ENCODE measurements at regions not wholly inside any gene's neighbourhood (a gene's known extent, or its start where the extent isn't known, plus 50 kb on each side); places are given as distances from the start of the nearest gene placed in this dataset.

DNA sequence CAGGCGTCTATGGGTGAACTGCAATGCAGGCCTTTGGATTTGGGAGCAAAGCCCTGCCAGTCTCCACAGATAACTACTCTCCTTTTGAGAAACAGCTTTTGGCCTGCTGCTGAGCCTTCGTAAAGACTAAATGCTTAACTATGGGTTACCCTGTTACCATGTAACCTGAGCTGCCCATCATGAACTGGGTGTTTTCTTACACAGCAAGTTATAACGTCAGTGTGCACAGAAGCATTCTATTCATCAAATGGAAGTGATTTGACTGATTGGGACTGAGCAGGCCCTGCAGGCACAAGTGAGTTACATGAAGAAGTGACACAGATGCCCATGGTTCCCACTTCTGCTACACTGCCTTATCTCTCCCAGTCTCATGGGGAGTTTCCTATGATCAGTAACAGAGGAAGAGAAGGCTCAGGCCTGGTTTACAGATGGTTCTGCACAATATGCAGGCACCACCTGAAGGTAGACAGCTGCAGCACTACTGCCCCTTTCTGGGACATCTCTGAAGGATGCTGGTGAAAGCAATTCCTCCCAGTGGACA is 319.1 kb downstream of the CD83 start:
- H3K27ac ChIP-seq, result no peak overlapping the region
- H3F3A ChIP-seq (ENCODE audit: insufficient read depth), result peaks cover 10% of the 10 kb centered on the region; the same call in 1 of the 2 replicates
- H3K4me1 ChIP-seq (ENCODE audit: insufficient read depth), result peaks cover 18% of the 10 kb centered on the region
- in situ Hi-C loops (cut with MboI), result no loop called here
- no peak overlapping the region for H3K4me3 ChIP-seq
- no peaks in the 10 kb centered on the region for H3K9me3 ChIP-seq (ENCODE audit: low read depth)
- H3K9ac ChIP-seq, result no peak overlapping the region
- no peaks in the 10 kb centered on the region for H3K27me3 ChIP-seq (replicated peaks; ENCODE audit: insufficient read depth)
- no peaks in the 10 kb centered on the region for H3K36me3 ChIP-seq (ENCODE audit: low read depth)
- no peak overlapping the region for H3K4me2 ChIP-seq (ENCODE audit: unreplicated experiment)
- WGBS, 2 experiments (ENCODE audit: low coverage in 1 of 2, low lambda C conversion rate in 2 of 2, missing lambda C conversion rate in 2 of 2), result 82 to 84% methylated on average over 3 of the region's 3 CpGs
- H2AFZ ChIP-seq, result no peak overlapping the region
- TF ChIP-seq EZH2 (IDR thresholded peaks at IDR 0.05; ENCODE audit: insufficient read depth, poor library complexity, severe bottlenecking), result no peak
- TF ChIP-seq EZH2phosphoT487 (IDR thresholded peaks at IDR 0.05; ENCODE audit: insufficient read depth, low read depth), result no peak
- DNase-seq, result no peak
- H3K9me2 ChIP-seq (ENCODE audit: insufficient read depth), result no peaks in the 10 kb centered on the region
- no peaks in the 10 kb centered on the region for H3K79me2 ChIP-seq (ENCODE audit: insufficient read depth)
- H4K20me1 ChIP-seq (ENCODE audit: insufficient read depth), result no peaks in the 10 kb centered on the region

DNA sequence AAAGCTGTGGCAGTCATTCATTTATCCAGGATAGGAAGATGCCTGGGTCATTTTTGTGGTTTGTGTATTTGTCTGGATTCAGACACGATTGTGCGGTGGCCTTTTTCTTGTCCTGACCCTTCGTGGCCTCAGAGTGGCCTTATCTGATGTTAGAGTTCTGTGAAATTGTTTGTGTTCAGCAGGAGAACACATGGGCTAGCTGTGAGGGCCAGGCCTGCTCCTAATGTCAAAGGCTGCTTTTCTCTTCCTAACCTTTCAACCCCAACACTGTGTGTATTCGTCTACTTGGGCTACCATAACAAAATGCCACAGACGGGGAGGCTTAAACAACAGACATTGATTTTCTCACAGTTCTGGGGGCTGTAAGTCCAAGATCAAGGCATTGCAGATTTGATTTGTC is 321.8 kb downstream of the CD83 start:
- Histone ChIP-seq H2AFZ (no peak overlapping the region), H3K9ac (no peak overlapping the region), H3K4me1 (ENCODE audit: insufficient read depth) (peaks cover 19% of the 10 kb centered on the region), H3K9me3 (ENCODE audit: low read depth) (no peaks in the 10 kb centered on the region), H3F3A (ENCODE audit: insufficient read depth) (peaks cover 10% of the 10 kb centered on the region; the same call in 1 of the 2 replicates), H3K27ac (no peak overlapping the region), H3K36me3 (ENCODE audit: low read depth) (no peaks in the 10 kb centered on the region), H4K20me1 (ENCODE audit: insufficient read depth) (no peaks in the 10 kb centered on the region), H3K79me2 (ENCODE audit: insufficient read depth) (no peaks in the 10 kb centered on the region), H3K4me2 (ENCODE audit: unreplicated experiment) (no peak overlapping the region), H3K4me3 (no peak overlapping the region), H3K9me2 (ENCODE audit: insufficient read depth) (no peaks in the 10 kb centered on the region), H3K27me3 (replicated peaks; ENCODE audit: insufficient read depth) (no peaks in the 10 kb centered on the region)
- TF ChIP-seq EZH2 (IDR thresholded peaks at IDR 0.05; ENCODE audit: insufficient read depth, poor library complexity, severe bottlenecking) (no peak), EZH2phosphoT487 (IDR thresholded peaks at IDR 0.05; ENCODE audit: insufficient read depth, low read depth) (no peak)
- no peak for DNase-seq
- in situ Hi-C loops (cut with MboI), result no loop called here
- WGBS, 2 experiments (ENCODE audit: low coverage in 1 of 2, low lambda C conversion rate in 2 of 2, missing lambda C conversion rate in 2 of 2), result 88 to 94% methylated on average over 5 of the region's 5 CpGs

DNA sequence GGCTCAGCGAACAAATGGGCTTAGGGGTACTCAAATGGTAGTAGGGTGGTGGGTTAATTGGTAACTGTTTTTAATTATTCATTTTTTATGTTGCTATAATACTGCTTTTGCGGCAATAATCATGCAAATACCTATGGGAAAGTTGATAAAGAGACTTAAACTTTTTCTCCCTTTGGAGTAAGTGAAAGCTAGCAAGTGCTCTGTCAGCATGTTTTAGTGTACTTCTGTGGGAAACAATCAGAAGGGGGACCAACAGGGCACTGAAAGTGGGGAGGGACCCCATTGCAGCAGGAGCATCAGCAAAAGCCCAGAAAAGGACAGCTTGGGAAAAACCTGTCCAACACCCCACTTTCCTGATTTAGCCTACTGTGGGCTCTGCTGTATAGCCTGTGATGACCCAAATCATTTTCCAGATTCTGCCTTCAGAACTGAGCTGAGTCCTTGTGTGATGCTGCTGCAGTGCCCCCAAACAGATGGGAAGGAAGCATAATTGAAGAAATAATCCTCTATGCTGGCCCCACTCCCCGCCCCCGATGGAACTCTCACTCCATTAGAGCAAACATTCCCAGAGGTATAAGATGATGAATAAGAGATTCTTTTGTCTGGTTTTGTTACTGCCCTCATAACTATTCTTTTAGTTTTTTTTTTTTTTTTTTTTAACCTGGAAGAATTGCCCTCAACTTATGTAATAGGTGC is 322.8 kb downstream of the CD83 start:
- Histone ChIP-seq H3K9ac (no peak overlapping the region), H3K4me2 (ENCODE audit: unreplicated experiment) (peak overlapping the region; percentile 62), H3K27ac (peak overlapping the region; percentile 16; the same call in 1 of the 2 replicates), H2AFZ (peak overlapping the region; percentile 32), H3K27me3 (replicated peaks; ENCODE audit: insufficient read depth) (no peaks in the 10 kb centered on the region), H3K9me2 (ENCODE audit: insufficient read depth) (no peaks in the 10 kb centered on the region), H3K9me3 (ENCODE audit: low read depth) (no peaks in the 10 kb centered on the region), H3K4me1 (ENCODE audit: insufficient read depth) (peaks cover 19% of the 10 kb centered on the region), H3K79me2 (ENCODE audit: insufficient read depth) (no peaks in the 10 kb centered on the region), H4K20me1 (ENCODE audit: insufficient read depth) (no peaks in the 10 kb centered on the region), H3F3A (ENCODE audit: insufficient read depth) (peaks cover 10% of the 10 kb centered on the region; the same call in 1 of the 2 replicates), H3K4me3 (peak overlapping the region; percentile 19; the same call in 1 of the 2 replicates), H3K36me3 (ENCODE audit: low read depth) (no peaks in the 10 kb centered on the region)
- peak; percentile 62 for DNase-seq
- in situ Hi-C loops (cut with MboI), result no loop called here
- TF ChIP-seq EZH2phosphoT487 (IDR thresholded peaks at IDR 0.05; ENCODE audit: insufficient read depth, low read depth) (no peak), EZH2 (IDR thresholded peaks at IDR 0.05; ENCODE audit: insufficient read depth, poor library complexity, severe bottlenecking) (no peak)
- WGBS, 2 experiments (ENCODE audit: low coverage in 1 of 2, low lambda C conversion rate in 2 of 2, missing lambda C conversion rate in 2 of 2), result 48 to 54% methylated on average over 4 of the region's 4 CpGs

DNA sequence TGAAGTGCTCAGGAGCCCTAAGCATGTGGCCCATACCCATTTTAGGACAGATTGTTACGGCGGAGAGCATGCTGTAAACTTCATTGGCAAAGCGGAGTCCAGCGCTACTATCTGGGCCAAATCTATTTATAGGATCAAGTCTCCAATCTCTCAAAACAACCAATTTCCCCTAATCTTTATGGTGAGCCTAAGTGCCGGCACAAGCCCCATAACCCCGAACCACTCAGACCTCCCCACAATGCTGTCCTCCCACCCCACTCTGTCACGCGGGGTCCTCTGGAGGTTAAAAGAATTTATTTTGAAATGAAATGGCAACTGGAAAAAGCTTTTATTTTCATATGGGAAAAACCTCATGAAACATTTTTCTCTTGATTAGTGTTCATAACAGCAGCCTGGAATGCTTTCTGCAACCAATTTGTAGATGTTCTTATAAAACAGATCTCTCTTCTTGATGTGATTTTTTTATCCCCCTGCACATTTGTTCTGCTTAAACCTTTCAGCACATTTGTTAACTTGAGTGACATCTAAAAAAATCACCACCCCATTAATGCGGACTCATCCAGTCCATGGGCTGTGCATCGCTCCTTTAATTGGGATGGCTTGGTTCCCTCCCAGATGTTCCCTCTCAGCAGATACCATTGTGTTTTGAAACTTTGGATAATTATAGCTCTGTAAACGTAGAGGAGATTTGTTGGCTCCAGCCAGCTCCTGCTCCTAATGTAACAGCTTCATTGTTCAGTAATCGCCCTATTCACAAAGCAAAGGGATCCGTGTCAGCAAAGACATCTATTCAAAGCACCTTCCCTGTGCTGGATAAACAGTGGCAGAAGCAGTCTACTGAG is 323.6 kb downstream of the CD83 start:
- Histone ChIP-seq H3K79me2 (ENCODE audit: insufficient read depth) (no peaks in the 10 kb centered on the region), H3K4me2 (ENCODE audit: unreplicated experiment) (peak overlapping the region; percentile 62), H3F3A (ENCODE audit: insufficient read depth) (peaks cover 10% of the 10 kb centered on the region; the same call in 1 of the 2 replicates), H3K27ac (peak overlapping the region; percentile 16; the same call in 1 of the 2 replicates), H3K9ac (0 out of 2 replicates have a peak overlapping the region, but pooled peaks have one; percentile 10), H3K4me3 (peak overlapping the region; percentile 19; the same call in 1 of the 2 replicates), H2AFZ (peak overlapping the region; percentile 32), H3K27me3 (replicated peaks; ENCODE audit: insufficient read depth) (no peaks in the 10 kb centered on the region), H3K4me1 (ENCODE audit: insufficient read depth) (peaks cover 19% of the 10 kb centered on the region), H3K36me3 (ENCODE audit: low read depth) (no peaks in the 10 kb centered on the region), H3K9me2 (ENCODE audit: insufficient read depth) (no peaks in the 10 kb centered on the region), H3K9me3 (ENCODE audit: low read depth) (no peaks in the 10 kb centered on the region), H4K20me1 (ENCODE audit: insufficient read depth) (no peaks in the 10 kb centered on the region)
- 22 to 25% methylated on average over 13 of the region's 13 CpGs for WGBS, 2 experiments (ENCODE audit: low coverage in 1 of 2, low lambda C conversion rate in 2 of 2, missing lambda C conversion rate in 2 of 2)
- in situ Hi-C loops (cut with MboI), result no loop called here
- TF ChIP-seq EZH2phosphoT487 (IDR thresholded peaks at IDR 0.05; ENCODE audit: insufficient read depth, low read depth) (no peak), EZH2 (IDR thresholded peaks at IDR 0.05; ENCODE audit: insufficient read depth, poor library complexity, severe bottlenecking) (no peak)
- DNase-seq, result peak; percentile 48

Data from GM23248 (cell line).